NT2/D1 (cell line): ENCODE measurements at regions not wholly inside any gene's neighbourhood (a gene's known extent, or its start where the extent isn't known, plus 50 kb on each side); places are given as distances from the start of the nearest gene placed in this dataset.

Experiments
- YY1 ChIP-seq: IDR thresholded peaks from 2 replicates; pipeline ENCODE4 v1.6.1; 2011; ENCODE audit not compliant: insufficient read length, insufficient read depth
- ZNF274 ChIP-seq: IDR thresholded peaks from 2 replicates; pipeline ENCODE4 v1.6.1; 2011; ENCODE audit warnings: mild to moderate bottlenecking, low read depth, low read length

DNA sequence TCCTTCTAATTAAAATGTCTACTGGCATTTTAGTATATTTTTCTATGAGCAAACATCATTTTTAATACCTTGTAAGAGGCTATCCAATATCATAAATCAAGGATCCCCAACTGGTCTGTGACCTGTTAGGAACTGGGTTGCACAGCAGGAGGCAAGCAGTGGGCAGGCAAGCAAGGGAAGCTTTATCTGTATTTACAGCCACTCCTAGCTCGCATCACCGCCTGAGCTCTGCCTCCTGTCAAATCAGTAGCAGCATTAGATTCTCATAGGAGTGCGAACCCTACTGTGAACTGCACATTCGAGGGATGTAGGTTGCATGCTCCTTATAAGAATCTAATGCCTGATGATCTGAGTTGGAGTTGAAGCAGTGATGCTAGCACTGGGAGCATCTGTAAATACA lies 70.2 kb upstream of the CREB3L1 start:
- TF ChIP-seq YY1 (no peak), ZNF274 (no peak)
